OCI-LY7 (cell line): ENCODE measurements at regions not wholly inside any gene's neighbourhood (a gene's known extent, or its start where the extent isn't known, plus 50 kb on each side); places are given as distances from the start of the nearest gene placed in this dataset.

Experiments
- BruUV-seq: library from RNA; stranded (reverse); fragments of 400-500 nt; replicated peaks from 2 replicates; lab custom pipeline; 2021; lab: Mats Ljungman, UMichigan
- CTCF ChIA-PET: fragments of 300-600 bp; sonication (Branson Sonifier 250); formaldehyde crosslinking; loops from one replicate; lab custom pipeline; 2022; ENCODE audit warnings: antibody characterized with exemption; ENCODE audit not compliant: unreplicated experiment; lab: Charles Lee
- POLR2A ChIA-PET: fragments of 300-600 bp; sonication (Branson Sonifier 250); formaldehyde crosslinking; loops from one replicate; lab custom pipeline; 2022; ENCODE audit warnings: antibody characterized with exemption; lab: Charles Lee
- DNase-seq: peaks from one replicate; pipeline ENCODE4 v3.0.0-alpha.2; 2015; ENCODE audit warnings: low spot score
- H2AFZ ChIP-seq: fragments of 200-600 bp; sonication (generic), shearing (Covaris generic); 2 replicates; pipeline ENCODE4 v1.6.1; 2014; ENCODE audit warnings: mild to moderate bottlenecking, antibody characterized with exemption, low read length, moderate library complexity
- H3K27ac ChIP-seq: fragments of 200-600 bp; sonication (generic); 2 replicates; pipeline ENCODE4 v1.5.1; 2014; ENCODE audit warnings: mixed run types, low read depth, mild to moderate bottlenecking, moderate library complexity, low read length, inconsistent platforms; ENCODE audit not compliant: poor library complexity, severe bottlenecking
- H3K36me3 ChIP-seq: fragments of 200-600 bp; sonication (generic); 2 replicates; pipeline ENCODE4 v1.6.1; 2014; ENCODE audit warnings: mild to moderate bottlenecking, antibody characterized with exemption, low read length, moderate library complexity, mixed read lengths; ENCODE audit not compliant: insufficient read depth
- H3K4me1 ChIP-seq: fragments of 200-600 bp; sonication (generic); 2 replicates; pipeline ENCODE4 v1.5.1; 2014; ENCODE audit warnings: mild to moderate bottlenecking, low read length; ENCODE audit not compliant: insufficient read depth, poor library complexity, severe bottlenecking
- H3K4me2 ChIP-seq: fragments of 200-600 bp; sonication (generic); 2 replicates; pipeline ENCODE4 v1.6.1; 2014; ENCODE audit warnings: mild to moderate bottlenecking, low read length
- H3K4me3 ChIP-seq: fragments of 200-600 bp; sonication (generic); 2 replicates; pipeline ENCODE4 v1.5.1; 2014; ENCODE audit warnings: mild to moderate bottlenecking, low read depth, low read length; ENCODE audit not compliant: poor library complexity, severe bottlenecking
- H3K79me2 ChIP-seq: fragments of 200-600 bp; sonication (generic); 2 replicates; pipeline ENCODE4 v1.6.1; 2016; ENCODE audit warnings: low read depth, mild to moderate bottlenecking, low read length, moderate library complexity, mixed read lengths; ENCODE audit not compliant: insufficient read depth
- H3K9me2 ChIP-seq: fragments of 200-600 bp; sonication (generic); 2 replicates; pipeline ENCODE4 v1.6.1; 2016; ENCODE audit warnings: mild to moderate bottlenecking, low read length, mixed read lengths; ENCODE audit not compliant: insufficient read depth
- H3K9me3 ChIP-seq: fragments of 200-600 bp; sonication (generic); 2 replicates; pipeline ENCODE4 v1.6.1; 2014; ENCODE audit warnings: mild to moderate bottlenecking, mixed run types, low read length, mixed read lengths
- H4K20me1 ChIP-seq: fragments of 200-600 bp; sonication (generic); 2 replicates; pipeline ENCODE4 v1.6.1; 2014; ENCODE audit warnings: mild to moderate bottlenecking, antibody characterized with exemption, low read length, moderate library complexity, mixed read lengths; ENCODE audit not compliant: insufficient read depth
- EZH2phosphoT487 ChIP-seq: fragments of 200-600 bp; sonication (generic); IDR thresholded peaks from 2 replicates; pipeline ENCODE4 v1.6.1; 2018; ENCODE audit warnings: low read depth, borderline replicate concordance, mild to moderate bottlenecking, mixed run types, antibody characterized with exemption, low read length, moderate library complexity, mixed read lengths
- intact Hi-C: fragments of 100-400 bp; cut with micrococcal nuclease; formaldehyde crosslinking; loops from one replicate; pipeline ENCODE4 v1.10.0; 2022; ENCODE audit not compliant: unreplicated experiment
- TF ChIP-seq, protein P1 (sequence below): fragments of 200-600 bp; sonication (generic); conservative IDR thresholded peaks from 2 replicates; pipeline ENCODE4 v1.5.1; 2014; ENCODE audit warnings: mild to moderate bottlenecking, antibody characterized with exemption, low read length, moderate library complexity, mixed read lengths

- Histone ChIP-seq H3K9me3 (no peaks in the 10 kb centered on the region), H3K9me2 (no peaks in the 10 kb centered on the region), H3K4me1 (peaks cover 36% of the 10 kb centered on the region), H3K27ac (peak overlapping the region; percentile 22), H3K36me3 (no peaks in the 10 kb centered on the region), H3K79me2 (no peaks in the 10 kb centered on the region), H2AFZ (peak overlapping the region; percentile 93; the same call in 1 of the 2 replicates), H3K4me2 (0 out of 2 replicates have a peak overlapping the region, but pooled peaks have one; percentile 46), H3K4me3 (no peak overlapping the region), H4K20me1 (no peaks in the 10 kb centered on the region)
- CTCF ChIA-PET, result interaction anchor here (0.6 kb wide), 1 partner anchor 435 kb away, joined by 3 read pairs; no protein-coding TSS in a partner anchor
- intact Hi-C loops, result no loop called here
- BruUV-seq, result no TSS peak
- POLR2A ChIA-PET, result interaction anchor here (0.7 kb wide), 2 partner anchors 56 to 117 kb away, joined by 3 to 4 read pairs; no protein-coding TSS in a partner anchor
- DNase-seq, result no peak
- TF ChIP-seq EZH2phosphoT487, result no peak
- TF ChIP-seq, protein P1, sequence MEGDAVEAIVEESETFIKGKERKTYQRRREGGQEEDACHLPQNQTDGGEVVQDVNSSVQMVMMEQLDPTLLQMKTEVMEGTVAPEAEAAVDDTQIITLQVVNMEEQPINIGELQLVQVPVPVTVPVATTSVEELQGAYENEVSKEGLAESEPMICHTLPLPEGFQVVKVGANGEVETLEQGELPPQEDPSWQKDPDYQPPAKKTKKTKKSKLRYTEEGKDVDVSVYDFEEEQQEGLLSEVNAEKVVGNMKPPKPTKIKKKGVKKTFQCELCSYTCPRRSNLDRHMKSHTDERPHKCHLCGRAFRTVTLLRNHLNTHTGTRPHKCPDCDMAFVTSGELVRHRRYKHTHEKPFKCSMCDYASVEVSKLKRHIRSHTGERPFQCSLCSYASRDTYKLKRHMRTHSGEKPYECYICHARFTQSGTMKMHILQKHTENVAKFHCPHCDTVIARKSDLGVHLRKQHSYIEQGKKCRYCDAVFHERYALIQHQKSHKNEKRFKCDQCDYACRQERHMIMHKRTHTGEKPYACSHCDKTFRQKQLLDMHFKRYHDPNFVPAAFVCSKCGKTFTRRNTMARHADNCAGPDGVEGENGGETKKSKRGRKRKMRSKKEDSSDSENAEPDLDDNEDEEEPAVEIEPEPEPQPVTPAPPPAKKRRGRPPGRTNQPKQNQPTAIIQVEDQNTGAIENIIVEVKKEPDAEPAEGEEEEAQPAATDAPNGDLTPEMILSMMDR, result no peak
Observed at GRCh38 chr1:173332026-173332425, 124.9 kb upstream of the TNFSF4 start.

- Histone ChIP-seq H3K79me2 (no peaks in the 10 kb centered on the region), H3K9me3 (no peaks in the 10 kb centered on the region), H2AFZ (no peak overlapping the region), H3K4me3 (no peak overlapping the region), H3K4me2 (no peak overlapping the region), H3K36me3 (no peaks in the 10 kb centered on the region; the same call in 1 of the 2 replicates), H3K27ac (no peak overlapping the region), H3K4me1 (peaks cover 36% of the 10 kb centered on the region), H3K9me2 (no peaks in the 10 kb centered on the region), H4K20me1 (no peaks in the 10 kb centered on the region)
- no peak for TF ChIP-seq EZH2phosphoT487
- TF ChIP-seq, protein P1, result no peak
- BruUV-seq, result no TSS peak
- ChIA-PET CTCF (no interaction called here), POLR2A (no interaction called here)
- intact Hi-C loops, result no loop called here
- no peak for DNase-seq
Observed at GRCh38 chr1:173333581-173333980, 126.5 kb upstream of the TNFSF4 start.

GRCh38 chr1:173337126-173337525 lies 130.0 kb upstream of the TNFSF4 start:
- intact Hi-C loops, result no loop called here
- Histone ChIP-seq H4K20me1 (no peaks in the 10 kb centered on the region), H3K4me2 (no peak overlapping the region), H2AFZ (no peak overlapping the region), H3K27ac (no peak overlapping the region), H3K9me2 (no peaks in the 10 kb centered on the region), H3K9me3 (no peaks in the 10 kb centered on the region), H3K4me1 (peaks cover 1% of the 10 kb centered on the region), H3K36me3 (no peaks in the 10 kb centered on the region; the same call in 1 of the 2 replicates), H3K79me2 (no peaks in the 10 kb centered on the region), H3K4me3 (no peak overlapping the region)
- ChIA-PET CTCF (no interaction called here), POLR2A (no interaction called here)
- no TSS peak for BruUV-seq
- no peak for DNase-seq
- TF ChIP-seq, protein P1, result no peak
- no peak for TF ChIP-seq EZH2phosphoT487
